OCI-LY1 (cell line): ENCODE measurements at regions not wholly inside any gene's neighbourhood (a gene's known extent, or its start where the extent isn't known, plus 50 kb on each side); places are given as distances from the start of the nearest gene placed in this dataset.

Experiments used
- H2AFZ ChIP-seq: fragments of 200-600 bp; sonication (generic), shearing (Covaris generic); 2 replicates; pipeline ENCODE4 v1.6.0; 2014; ENCODE audit warnings: antibody characterized with exemption, mild to moderate bottlenecking, low read length
- H3F3A ChIP-seq: fragments of 200-600 bp; sonication (generic), shearing (Covaris generic); 2 replicates; pipeline ENCODE4 v1.6.0; 2014; ENCODE audit warnings: mild to moderate bottlenecking, antibody characterized with exemption, low read length, moderate library complexity; ENCODE audit not compliant: insufficient read depth
- H3K27ac ChIP-seq: fragments of 200-600 bp; sonication (generic); 2 replicates; pipeline ENCODE4 v1.5.1; 2014; ENCODE audit warnings: low read length, mixed run types, mild to moderate bottlenecking, low read depth; ENCODE audit not compliant: poor library complexity, severe bottlenecking
- H3K27me3 ChIP-seq: fragments of 200-600 bp; sonication (generic); 2 replicates; pipeline ENCODE4 v1.6.0; 2014; ENCODE audit warnings: antibody characterized with exemption, mild to moderate bottlenecking, low read length, moderate library complexity; ENCODE audit not compliant: insufficient read depth
- H3K36me3 ChIP-seq: fragments of 200-600 bp; sonication (generic); 2 replicates; pipeline ENCODE4 v1.6.1; 2014; ENCODE audit warnings: mild to moderate bottlenecking, antibody characterized with exemption, low read length, moderate library complexity, mixed read lengths; ENCODE audit not compliant: insufficient read depth
- H3K4me1 ChIP-seq: fragments of 200-600 bp; sonication (generic); 2 replicates; pipeline ENCODE4 v1.5.1; 2014; ENCODE audit warnings: mild to moderate bottlenecking, low read length, moderate library complexity; ENCODE audit not compliant: insufficient read depth, severe bottlenecking
- H3K4me2 ChIP-seq: fragments of 200-600 bp; sonication (generic), shearing (Covaris generic); 2 replicates; pipeline ENCODE4 v1.6.1; 2014; ENCODE audit warnings: low read length
- H3K4me3 ChIP-seq: fragments of 200-600 bp; sonication (generic); 2 replicates; pipeline ENCODE4 v1.5.1; 2014; ENCODE audit warnings: low read length, low read depth, mild to moderate bottlenecking, mixed read lengths; ENCODE audit not compliant: poor library complexity, severe bottlenecking
- H3K79me2 ChIP-seq: fragments of 200-600 bp; shearing (Covaris generic); 2 replicates; pipeline ENCODE4 v1.6.1; 2016; ENCODE audit warnings: mixed run types, low read length, mixed read lengths; ENCODE audit not compliant: insufficient read depth
- H3K9ac ChIP-seq: fragments of 200-600 bp; sonication (generic), shearing (Covaris generic); 2 replicates; pipeline ENCODE4 v1.6.1; 2014; ENCODE audit warnings: mild to moderate bottlenecking, low read length, mixed read lengths
- H3K9me2 ChIP-seq: fragments of 200-600 bp; sonication (generic), shearing (Covaris generic); 2 replicates; pipeline ENCODE4 v1.6.1; 2014; ENCODE audit warnings: low read depth, mild to moderate bottlenecking, low read length, mixed read lengths
- H3K9me3 ChIP-seq: fragments of 200-600 bp; shearing (Covaris generic); 2 replicates; pipeline ENCODE4 v1.6.1; 2014; ENCODE audit warnings: low read length, mixed read lengths
- H4K20me1 ChIP-seq: fragments of 200-600 bp; sonication (generic), shearing (Covaris generic); 2 replicates; pipeline ENCODE4 v1.6.0; 2016; ENCODE audit warnings: mild to moderate bottlenecking, low read length; ENCODE audit not compliant: insufficient read depth
- EZH2 ChIP-seq: fragments of 200-600 bp; sonication (generic), shearing (Covaris generic); IDR thresholded peaks from 2 replicates; pipeline ENCODE4 v1.8.0; 2017; ENCODE audit warnings: borderline replicate concordance, mixed run types, mild to moderate bottlenecking, antibody characterized with exemption, low read length, moderate library complexity, mixed read lengths
- TF ChIP-seq, protein P1 (sequence below): fragments of 200-600 bp; sonication (generic), shearing (Covaris generic); IDR thresholded peaks from 2 replicates; pipeline ENCODE4 v1.5.1; 2017; ENCODE audit warnings: mild to moderate bottlenecking, antibody characterized with exemption, low read length, moderate library complexity, mixed read lengths

GRCh38 chr10:111686796-111687195 lies 496.8 kb downstream of the GPAM start:
- Histone ChIP-seq H3K27me3 (no peaks in the 10 kb centered on the region), H3K4me3 (no peak overlapping the region), H3K9ac (no peak overlapping the region), H3K79me2 (no peaks in the 10 kb centered on the region), H4K20me1 (no peaks in the 10 kb centered on the region), H3K9me3 (no peaks in the 10 kb centered on the region), H3K9me2 (no peaks in the 10 kb centered on the region), H2AFZ (no peak overlapping the region), H3K4me2 (no peak overlapping the region), H3K36me3 (no peaks in the 10 kb centered on the region), H3K27ac (no peak overlapping the region), H3F3A (no peaks in the 10 kb centered on the region), H3K4me1 (no peaks in the 10 kb centered on the region)
- TF ChIP-seq, protein P1, sequence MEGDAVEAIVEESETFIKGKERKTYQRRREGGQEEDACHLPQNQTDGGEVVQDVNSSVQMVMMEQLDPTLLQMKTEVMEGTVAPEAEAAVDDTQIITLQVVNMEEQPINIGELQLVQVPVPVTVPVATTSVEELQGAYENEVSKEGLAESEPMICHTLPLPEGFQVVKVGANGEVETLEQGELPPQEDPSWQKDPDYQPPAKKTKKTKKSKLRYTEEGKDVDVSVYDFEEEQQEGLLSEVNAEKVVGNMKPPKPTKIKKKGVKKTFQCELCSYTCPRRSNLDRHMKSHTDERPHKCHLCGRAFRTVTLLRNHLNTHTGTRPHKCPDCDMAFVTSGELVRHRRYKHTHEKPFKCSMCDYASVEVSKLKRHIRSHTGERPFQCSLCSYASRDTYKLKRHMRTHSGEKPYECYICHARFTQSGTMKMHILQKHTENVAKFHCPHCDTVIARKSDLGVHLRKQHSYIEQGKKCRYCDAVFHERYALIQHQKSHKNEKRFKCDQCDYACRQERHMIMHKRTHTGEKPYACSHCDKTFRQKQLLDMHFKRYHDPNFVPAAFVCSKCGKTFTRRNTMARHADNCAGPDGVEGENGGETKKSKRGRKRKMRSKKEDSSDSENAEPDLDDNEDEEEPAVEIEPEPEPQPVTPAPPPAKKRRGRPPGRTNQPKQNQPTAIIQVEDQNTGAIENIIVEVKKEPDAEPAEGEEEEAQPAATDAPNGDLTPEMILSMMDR = no peak
- TF ChIP-seq EZH2 = no peak

GRCh38 chr10:111698711-111699110 lies 484.9 kb downstream of the GPAM start:
- no peak overlapping the region for H3K27ac ChIP-seq
- H2AFZ ChIP-seq = no peak overlapping the region
- H4K20me1 ChIP-seq = no peaks in the 10 kb centered on the region
- H3K79me2 ChIP-seq = no peaks in the 10 kb centered on the region
- no peaks in the 10 kb centered on the region for H3K9me3 ChIP-seq
- H3K9ac ChIP-seq = no peak overlapping the region
- H3K9me2 ChIP-seq = no peaks in the 10 kb centered on the region
- H3K4me1 ChIP-seq = no peaks in the 10 kb centered on the region
- no peak for TF ChIP-seq EZH2
- TF ChIP-seq, protein P1 = no peak
- no peaks in the 10 kb centered on the region for H3K27me3 ChIP-seq
- no peak overlapping the region for H3K4me2 ChIP-seq
- no peaks in the 10 kb centered on the region for H3F3A ChIP-seq
- H3K4me3 ChIP-seq = no peak overlapping the region
- H3K36me3 ChIP-seq = no peaks in the 10 kb centered on the region

DNA sequence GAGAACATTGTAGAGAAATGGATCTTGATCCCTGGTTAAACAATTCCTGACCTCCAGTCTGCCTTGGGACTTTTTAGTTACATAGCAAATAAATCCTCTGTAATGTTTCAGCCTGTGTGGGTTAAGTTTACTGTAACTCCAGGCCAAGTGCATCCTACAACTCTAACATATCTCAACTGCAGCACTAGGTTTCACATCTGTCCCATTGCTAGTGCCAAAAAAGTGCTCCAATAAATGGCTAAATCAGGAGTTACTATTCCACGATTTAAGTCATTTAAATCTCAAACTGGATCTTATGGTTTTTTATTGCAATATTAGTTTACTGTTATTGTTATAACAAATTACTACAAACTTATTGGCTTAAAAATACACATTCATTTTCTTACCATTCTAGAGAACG lies 479.6 kb downstream of the GPAM start:
- Histone ChIP-seq H4K20me1 (no peaks in the 10 kb centered on the region), H3K27me3 (no peaks in the 10 kb centered on the region), H3K4me3 (no peak overlapping the region), H3K36me3 (no peaks in the 10 kb centered on the region), H3K4me2 (no peak overlapping the region), H3K27ac (no peak overlapping the region), H3K9ac (no peak overlapping the region), H3K4me1 (no peaks in the 10 kb centered on the region), H2AFZ (no peak overlapping the region), H3K9me3 (no peaks in the 10 kb centered on the region), H3K9me2 (no peaks in the 10 kb centered on the region), H3F3A (no peaks in the 10 kb centered on the region), H3K79me2 (no peaks in the 10 kb centered on the region)
- TF ChIP-seq EZH2 = no peak
- TF ChIP-seq, protein P1 = no peak
